ENCODE measurements at regions not wholly inside any gene's neighbourhood (a gene's known extent, or its start where the extent isn't known, plus 50 kb on each side); places are given as distances from the start of the nearest gene placed in this dataset.

DNA sequence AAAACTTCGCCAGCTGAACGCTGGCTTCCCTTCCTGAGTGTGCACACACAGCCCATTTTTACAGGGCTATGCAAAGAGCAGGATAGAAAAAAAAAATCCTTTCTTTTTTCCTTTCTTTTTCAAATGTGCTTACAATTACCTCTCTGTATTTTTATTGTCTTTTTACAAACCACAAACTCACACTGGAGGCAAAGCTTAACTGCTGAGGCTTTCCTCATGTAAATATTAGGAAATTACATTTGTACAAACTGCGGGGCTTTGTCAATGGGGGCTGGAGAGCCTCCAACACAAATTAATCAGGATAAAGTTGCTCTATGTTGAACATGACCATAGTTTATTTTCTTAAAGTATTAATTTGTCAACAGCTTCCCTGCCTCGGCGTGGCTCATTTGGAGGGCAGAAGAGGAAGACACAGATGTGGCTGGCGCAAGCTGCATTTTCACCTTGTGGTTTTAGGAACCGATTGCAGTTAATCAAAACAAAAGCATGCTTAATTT lies 411.7 kb upstream of the MKI67 start:
- no peak overlapping the region for H3K4me3 ChIP-seq (ENCODE audit: low read depth, low read length)
- TF ChIP-seq, protein P1, sequence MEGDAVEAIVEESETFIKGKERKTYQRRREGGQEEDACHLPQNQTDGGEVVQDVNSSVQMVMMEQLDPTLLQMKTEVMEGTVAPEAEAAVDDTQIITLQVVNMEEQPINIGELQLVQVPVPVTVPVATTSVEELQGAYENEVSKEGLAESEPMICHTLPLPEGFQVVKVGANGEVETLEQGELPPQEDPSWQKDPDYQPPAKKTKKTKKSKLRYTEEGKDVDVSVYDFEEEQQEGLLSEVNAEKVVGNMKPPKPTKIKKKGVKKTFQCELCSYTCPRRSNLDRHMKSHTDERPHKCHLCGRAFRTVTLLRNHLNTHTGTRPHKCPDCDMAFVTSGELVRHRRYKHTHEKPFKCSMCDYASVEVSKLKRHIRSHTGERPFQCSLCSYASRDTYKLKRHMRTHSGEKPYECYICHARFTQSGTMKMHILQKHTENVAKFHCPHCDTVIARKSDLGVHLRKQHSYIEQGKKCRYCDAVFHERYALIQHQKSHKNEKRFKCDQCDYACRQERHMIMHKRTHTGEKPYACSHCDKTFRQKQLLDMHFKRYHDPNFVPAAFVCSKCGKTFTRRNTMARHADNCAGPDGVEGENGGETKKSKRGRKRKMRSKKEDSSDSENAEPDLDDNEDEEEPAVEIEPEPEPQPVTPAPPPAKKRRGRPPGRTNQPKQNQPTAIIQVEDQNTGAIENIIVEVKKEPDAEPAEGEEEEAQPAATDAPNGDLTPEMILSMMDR (IDR thresholded peaks at IDR 0.05; ENCODE audit: borderline replicate concordance, insufficient read depth, low read depth, low read length): no peak

DNA sequence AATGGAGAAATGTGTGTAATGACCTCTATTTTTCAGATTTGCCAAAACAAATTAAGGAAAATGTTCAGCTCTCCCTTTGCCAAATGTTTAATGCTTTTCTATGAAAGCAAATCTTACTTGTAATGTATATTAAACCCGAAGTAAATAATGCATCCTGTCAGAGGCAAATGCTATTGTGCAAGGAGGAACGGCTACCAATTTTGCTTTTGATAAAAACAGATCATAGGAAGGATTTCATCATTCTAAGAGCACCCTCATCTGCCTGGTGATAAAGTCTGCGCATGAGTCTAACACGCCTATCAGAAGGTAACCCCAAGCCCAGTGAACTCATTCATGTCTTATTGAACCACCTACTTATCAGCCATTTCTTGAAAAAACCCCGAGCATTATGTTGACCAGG lies 412.4 kb upstream of the MKI67 start:
- TF ChIP-seq, protein P1 (IDR thresholded peaks at IDR 0.05; ENCODE audit: borderline replicate concordance, insufficient read depth, low read depth, low read length): no peak

DNA sequence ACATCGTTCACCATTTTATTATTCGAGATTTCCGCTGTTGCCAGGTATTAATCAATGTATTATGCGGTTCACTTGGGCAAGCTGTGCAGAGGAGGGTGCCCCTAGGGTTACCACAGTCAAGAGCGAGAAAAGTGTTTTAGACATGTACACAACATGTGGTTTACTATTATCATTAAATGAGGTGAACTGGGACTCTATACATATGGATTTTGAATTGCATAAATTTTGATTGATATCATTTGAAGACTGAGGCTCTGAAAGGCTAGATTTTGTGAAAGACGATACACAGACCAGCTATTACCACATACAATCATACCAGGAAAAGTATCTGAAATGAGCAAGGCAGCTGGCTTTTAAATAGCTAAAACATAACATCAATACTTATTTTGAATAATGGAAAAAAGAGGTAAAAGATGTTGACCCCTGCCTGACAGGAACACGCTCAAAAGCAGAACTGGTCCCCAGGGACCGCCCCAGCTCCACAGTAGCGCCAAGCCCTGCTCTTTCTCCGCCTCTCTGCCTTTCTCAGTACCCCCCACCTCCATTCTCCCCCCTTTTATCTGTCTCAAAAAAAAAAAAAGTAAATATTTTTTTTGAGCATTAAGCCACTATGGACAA lies 413.4 kb upstream of the MKI67 start:
- no peak overlapping the region for H3K4me3 ChIP-seq (ENCODE audit: low read depth, low read length)
- TF ChIP-seq, protein P1 (IDR thresholded peaks at IDR 0.05; ENCODE audit: borderline replicate concordance, insufficient read depth, low read depth, low read length): no peak

More for the DNA sequence above, 412.4 kb upstream of the MKI67 start:
- H3K4me3 ChIP-seq (ENCODE audit: low read depth, low read length): no peak overlapping the region

DNA sequence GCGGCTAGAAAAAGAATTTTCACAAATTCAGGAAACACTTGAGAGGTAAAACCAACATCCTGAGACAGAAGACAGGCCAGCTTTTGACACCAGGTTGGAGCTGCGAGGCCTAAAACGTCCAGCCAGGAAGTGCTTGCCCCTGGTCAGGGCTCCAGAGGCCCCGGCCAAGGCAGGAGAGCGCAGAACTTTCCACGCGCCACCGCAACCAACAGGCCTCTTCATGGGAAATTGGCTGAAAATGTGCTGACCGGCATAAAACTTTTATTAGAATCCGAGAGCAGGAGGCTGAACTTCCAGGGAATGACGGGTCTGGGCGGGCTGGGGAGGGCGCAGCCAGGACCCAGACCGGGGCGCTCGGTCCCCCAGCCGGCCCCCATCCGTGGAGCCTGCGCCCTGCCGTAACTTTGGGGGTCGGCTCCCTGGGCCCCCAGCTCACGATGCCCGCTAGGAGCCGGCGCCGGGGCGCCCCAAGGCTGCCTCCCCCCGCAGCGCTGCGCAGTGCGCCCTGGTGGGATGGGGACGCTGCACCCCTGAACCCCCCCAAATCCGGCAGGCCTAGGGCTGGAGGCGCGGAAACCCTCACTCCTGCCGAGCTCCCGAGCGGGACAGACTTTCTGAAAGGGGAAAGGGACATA lies 414.0 kb upstream of the MKI67 start:
- TF ChIP-seq, protein P1 (IDR thresholded peaks at IDR 0.05; ENCODE audit: borderline replicate concordance, insufficient read depth, low read depth, low read length): no peak
- no peak overlapping the region for H3K4me3 ChIP-seq (ENCODE audit: low read depth, low read length)

DNA sequence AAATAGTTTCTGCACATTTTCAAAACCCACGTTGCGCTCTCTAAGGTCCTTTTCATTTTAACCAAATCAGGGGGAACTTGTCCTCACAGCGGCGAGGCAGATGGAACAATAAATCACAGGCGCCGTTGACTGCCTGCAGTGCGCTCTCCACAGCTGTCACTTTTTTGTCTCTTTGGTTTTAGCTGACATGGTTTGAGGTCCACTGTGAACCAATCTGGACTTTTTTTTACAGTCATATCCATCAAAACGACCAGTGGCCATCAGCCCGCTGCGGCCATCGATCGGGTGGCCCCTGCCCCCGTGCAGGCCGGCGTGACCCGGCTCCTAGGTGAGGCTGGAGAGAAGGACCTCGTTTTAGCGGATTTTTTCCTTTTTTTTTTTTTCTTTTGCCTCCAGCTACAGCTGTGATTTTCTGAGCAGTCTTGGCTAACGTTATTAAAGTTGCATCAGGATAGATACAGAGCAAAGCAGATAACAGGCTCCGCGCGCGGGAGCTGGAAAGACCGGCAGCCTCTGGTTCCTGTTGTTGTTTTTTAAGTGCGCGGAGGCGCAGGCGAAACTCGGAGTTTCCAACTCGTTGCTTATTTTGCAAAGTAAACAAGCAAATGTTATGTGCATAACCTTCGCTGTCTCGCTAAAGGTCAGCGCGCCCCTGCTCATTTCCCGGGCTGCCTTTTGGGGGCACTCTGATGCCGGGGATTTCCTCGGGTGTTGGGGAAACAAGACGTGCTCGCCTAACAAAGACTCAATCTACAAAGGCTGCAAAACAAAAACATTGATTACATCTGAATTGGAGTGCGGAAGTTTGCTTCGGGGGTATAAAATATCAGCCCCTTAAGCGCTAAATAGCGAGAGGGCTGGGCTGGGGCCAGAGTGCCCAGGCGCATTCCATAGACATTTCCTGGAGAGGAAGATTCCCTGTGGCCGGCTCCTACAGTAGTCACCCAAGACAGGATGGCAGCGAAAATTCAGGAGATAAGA lies 414.8 kb upstream of the MKI67 start:
- H3K4me3 ChIP-seq (ENCODE audit: low read depth, low read length): no peak overlapping the region
- TF ChIP-seq, protein P1 (IDR thresholded peaks at IDR 0.05; ENCODE audit: borderline replicate concordance, insufficient read depth, low read depth, low read length): no peak

DNA sequence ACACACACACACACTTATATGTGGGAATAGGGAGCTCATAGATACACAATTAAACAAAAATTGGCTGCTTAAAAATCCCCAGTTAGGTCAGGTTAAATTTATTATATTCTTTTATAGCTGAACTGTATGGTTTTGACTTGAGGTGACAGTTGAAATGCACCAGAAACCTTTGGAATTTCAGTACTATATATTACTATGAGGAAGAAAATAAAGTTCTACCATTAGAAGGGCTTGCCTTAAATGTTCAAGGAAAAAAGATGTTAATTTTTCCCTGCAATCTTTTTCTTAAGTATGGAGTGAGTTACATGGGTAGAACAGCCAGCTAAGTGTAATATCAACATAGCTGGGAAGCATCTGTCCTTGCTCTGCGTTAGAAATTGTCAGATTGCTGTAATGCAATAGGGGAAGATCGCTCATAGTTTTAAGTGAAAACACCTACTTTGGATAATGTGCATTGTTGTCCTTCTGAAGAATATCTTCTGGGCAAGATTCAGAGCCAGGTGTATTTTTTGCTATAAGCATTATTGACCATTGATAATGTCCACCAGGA lies 415.8 kb upstream of the MKI67 start:
- H3K4me3 ChIP-seq (ENCODE audit: low read depth, low read length): no peak overlapping the region
- TF ChIP-seq, protein P1 (IDR thresholded peaks at IDR 0.05; ENCODE audit: borderline replicate concordance, insufficient read depth, low read depth, low read length): no peak
